ENCODE measurements at regions not wholly inside any gene's neighbourhood (a gene's known extent, or its start where the extent isn't known, plus 50 kb on each side); places are given as distances from the start of the nearest gene placed in this dataset.
"Not testable (repeated sequence)": the region's sequence is repeated elsewhere in the genome, so short reads cannot be mapped to it uniquely, and the experiment has no call there.

- DNase-seq; in situ Hi-C loops (cut with MboI; ENCODE audit: low pct_unique_long_range_greater_than_20kb, low sequenced_read_pairs): not testable (repeated sequence)
These were observed 4545.7 kb upstream of the TPTE start for GRCh38 chr21:5975719-5976118.

- DNase-seq; in situ Hi-C loops (cut with MboI; ENCODE audit: low pct_unique_long_range_greater_than_20kb, low sequenced_read_pairs): not testable (repeated sequence)
These were observed 4523.8 kb upstream of the TPTE start for GRCh38 chr21:5997586-5997985.

DNA sequence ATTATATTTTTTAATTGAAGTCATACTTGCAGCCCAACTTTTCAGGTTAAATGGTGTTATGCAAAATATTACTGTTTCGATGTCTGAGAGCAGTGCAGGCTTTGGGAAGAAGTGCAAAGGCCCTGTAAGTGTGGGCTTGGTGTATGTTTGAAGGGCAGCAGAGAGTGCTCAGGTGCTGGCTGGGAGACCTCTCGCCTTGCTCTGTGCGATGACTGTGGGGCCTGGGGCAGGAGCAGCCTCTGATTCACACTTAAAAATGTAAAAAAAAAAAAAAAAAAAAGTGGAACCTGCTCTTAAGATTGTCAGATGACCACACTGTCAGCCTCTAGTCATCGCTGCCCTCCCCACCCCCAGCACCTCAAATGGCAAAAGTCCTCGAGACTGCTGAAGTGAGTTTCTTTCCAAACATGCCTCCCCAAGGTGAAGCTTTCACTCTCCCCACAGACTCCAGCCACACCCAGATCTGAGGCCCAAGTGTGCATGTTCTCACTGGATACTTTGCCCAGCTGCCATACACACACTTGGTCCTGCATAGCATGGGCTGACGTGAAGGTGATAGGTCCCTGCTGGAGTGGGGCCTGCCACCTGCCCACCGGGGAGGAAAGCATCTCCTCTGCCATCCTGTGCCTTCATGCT, 4505.8 kb upstream of the TPTE start:
- in situ Hi-C loops (cut with MboI; ENCODE audit: low pct_unique_long_range_greater_than_20kb, low sequenced_read_pairs); DNase-seq: not testable (repeated sequence)

DNA sequence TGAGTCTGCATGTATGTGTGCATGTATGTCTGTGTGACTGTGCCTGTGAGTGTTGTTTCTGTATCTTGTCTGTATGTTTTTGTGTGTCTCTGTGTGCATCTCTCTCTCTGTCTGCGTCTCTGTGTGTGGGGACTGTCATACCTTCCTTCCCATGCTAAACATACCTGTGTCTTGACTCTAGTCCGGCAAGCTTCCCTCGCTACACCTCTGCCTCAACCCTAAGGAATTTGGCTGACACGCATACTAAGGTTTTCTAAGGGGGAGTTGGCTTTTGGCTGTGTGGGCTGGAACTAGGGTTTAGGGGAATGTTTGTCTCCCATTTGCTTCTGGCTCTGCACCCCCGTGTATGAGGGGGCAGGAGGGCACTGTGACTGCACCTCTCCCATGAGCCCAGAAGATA, 4500.9 kb upstream of the TPTE start:
- in situ Hi-C loops (cut with MboI; ENCODE audit: low pct_unique_long_range_greater_than_20kb, low sequenced_read_pairs); DNase-seq: not testable (repeated sequence)

DNA sequence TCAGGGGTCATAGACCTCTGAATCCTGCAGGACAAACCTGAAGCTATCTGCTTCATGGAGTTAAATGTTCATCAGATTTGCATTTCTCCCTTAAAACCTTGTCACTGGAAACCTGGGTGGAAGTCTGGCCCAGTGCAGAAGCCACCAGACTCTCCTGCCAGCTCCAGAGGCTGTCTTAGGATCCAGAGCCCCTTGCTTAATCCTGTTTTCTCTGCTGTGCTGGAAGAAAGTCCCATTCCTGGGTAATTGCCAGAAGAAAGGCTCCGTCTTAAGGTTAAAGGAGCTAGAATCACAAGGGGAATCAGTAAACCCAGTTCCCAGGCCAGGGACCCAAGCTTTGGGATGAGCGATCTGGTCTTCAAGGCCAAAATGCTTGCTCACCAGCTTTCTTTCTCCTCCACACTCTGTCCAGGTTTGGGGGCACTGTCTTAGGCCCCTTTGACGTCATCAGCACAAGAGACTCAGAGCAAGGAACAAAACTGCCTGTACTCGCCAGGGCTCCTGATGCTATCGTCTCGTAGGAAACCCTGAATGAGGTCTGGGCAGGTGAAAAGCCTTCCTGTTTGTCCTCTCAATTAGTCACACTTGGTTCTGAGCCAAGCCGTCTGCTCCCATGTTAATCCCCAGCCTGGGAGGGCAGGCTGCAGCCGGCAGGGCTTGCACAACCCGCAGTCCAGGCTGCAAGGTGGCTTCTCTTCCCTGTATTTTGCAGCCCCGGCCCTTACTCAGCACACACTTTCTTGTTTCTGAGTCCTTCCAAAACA, 4500.2 kb upstream of the TPTE start:
- DNase-seq; in situ Hi-C loops (cut with MboI; ENCODE audit: low pct_unique_long_range_greater_than_20kb, low sequenced_read_pairs): not testable (repeated sequence)

- DNase-seq; in situ Hi-C loops (cut with MboI; ENCODE audit: low pct_unique_long_range_greater_than_20kb, low sequenced_read_pairs): not testable (repeated sequence)
These were observed 4499.6 kb upstream of the TPTE start for GRCh38 chr21:6021717-6022270.

- in situ Hi-C loops (cut with MboI; ENCODE audit: low pct_unique_long_range_greater_than_20kb, low sequenced_read_pairs); DNase-seq: not testable (repeated sequence)
These were observed 4498.1 kb upstream of the TPTE start for GRCh38 chr21:6023331-6023730.

DNA sequence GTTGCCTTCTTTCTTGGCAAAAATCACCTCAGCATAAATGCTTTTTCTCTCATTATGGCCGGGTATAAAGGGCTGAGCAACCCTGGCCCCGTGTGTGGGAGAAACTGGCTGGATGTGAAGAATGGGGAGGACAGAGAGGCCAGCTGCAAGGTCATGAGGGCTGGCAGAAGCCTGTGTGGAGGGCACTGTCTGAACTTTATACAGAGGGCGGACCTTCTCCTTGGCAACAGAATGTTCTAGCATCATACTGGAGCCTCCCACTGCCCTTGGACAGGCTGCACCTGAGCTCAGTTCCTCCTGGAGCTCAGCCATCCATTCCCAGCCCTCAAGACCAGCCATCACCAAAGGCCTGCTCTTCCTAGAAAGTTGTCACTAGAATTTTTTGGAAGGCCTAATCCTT, 4496.2 kb upstream of the TPTE start:
- in situ Hi-C loops (cut with MboI; ENCODE audit: low pct_unique_long_range_greater_than_20kb, low sequenced_read_pairs); DNase-seq: not testable (repeated sequence)

DNA sequence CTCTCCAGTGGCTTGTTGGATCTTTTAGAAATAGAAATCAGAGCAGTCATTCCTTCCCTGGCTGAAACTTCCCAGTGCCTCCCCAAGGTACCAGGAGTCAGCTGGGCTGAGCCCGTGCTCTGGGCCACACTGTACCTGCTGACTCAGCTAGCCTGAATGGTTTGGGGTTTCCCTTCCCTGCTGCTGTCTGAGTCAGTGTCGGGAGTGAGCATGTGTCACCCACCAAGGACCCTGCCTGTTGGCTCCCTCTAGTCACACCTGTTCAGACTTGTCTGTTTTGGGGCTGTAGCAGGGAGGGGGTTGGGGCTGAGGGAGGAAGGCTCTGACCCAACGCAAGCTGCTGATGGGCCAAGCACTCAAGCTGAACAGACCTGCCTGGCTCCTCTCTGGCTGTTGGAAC, 4493.9 kb upstream of the TPTE start:
- DNase-seq; in situ Hi-C loops (cut with MboI; ENCODE audit: low pct_unique_long_range_greater_than_20kb, low sequenced_read_pairs): not testable (repeated sequence)

DNA sequence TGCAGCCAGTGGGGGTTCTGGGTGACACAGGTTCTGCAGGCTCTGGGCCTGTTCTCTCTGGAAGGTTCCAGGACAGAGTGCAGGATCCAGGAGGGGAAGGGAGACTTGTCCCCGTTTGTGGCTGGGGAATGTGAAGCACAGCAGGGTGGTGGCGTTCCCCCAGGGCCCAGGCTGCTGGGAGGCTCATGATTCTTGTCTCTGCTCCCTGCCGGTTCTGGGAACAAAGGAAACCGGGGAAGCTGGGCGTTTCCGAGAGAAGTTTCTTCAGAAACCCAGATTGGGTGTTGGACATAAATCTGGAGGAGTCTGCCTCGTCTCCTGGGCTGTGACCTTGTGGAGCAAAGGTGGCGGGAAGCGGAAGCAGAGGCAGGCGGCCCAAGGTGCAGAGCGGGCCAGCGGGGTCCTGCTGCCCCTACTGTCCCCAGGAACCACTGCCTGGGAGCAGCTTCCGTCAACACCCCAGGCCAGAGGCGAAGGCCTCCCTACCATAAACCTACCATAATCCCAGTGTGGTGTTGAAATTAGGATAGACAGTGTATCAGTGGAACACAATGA, 4487.2 kb upstream of the TPTE start:
- in situ Hi-C loops (cut with MboI; ENCODE audit: low pct_unique_long_range_greater_than_20kb, low sequenced_read_pairs); DNase-seq: not testable (repeated sequence)

DNA sequence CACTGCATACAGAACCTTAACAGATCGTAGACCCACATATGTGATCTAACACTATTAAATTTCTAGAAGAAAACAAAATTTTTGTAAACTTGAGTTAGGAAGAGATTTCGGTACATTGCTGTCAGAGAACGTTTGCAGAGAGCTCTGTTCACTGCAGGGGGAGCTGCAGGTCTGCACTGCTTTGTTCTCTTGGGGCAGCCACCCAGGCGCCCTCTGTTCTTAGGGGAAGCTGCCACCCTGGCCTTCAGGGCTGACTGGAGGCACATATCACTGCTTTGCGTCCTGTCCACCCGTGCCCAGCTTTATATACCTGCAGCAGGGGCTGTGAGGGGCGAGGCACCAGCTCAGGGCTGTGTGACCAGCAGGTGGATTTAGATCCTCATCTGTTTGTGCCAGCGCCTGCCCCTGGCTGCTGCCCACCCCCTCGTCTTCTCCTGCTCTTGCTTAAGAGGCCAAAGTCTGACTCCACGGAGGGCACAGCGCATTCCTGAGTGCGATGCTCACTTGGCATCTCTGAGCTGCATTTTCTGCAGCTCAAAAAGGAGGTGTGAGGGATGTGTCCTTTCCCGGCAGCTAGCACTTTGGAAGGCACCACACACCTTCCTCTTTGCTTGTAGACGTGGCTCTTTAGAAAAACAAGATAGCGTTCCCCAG, 4486.4 kb upstream of the TPTE start:
- in situ Hi-C loops (cut with MboI; ENCODE audit: low pct_unique_long_range_greater_than_20kb, low sequenced_read_pairs); DNase-seq: not testable (repeated sequence)

DNA sequence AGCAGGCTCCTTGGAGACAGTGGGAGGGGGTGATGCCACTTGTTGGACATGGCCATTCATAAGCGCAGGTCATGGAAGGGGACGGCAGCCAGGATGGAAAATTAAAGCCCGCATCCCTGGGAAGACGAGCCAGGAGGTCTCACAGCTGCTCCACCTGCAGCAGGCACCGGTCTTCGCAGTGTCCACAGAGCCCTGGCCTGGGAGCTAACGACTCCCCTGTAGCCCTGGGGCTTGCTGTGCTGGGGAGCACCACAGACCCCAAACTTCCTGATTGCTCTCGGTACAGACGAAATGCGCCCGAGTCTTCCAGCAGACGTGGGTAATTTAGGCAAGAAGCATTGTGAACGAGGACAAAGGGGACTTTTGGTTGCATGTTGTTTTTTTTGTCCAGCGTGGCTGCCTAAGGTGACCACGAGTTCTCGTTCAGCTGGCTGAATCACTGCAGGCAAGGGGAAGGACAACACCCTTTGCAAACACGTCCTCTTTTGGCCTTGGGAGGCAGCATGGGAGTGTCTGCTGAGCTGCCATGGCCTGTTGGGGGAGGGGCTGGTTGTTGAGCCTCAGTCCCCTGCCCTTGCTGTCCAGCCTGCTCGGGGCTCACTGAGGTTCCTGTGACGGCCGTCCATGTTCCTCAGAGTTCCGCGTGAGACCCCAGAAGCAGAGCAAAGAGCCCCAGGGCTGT, 4485.8 kb upstream of the TPTE start:
- in situ Hi-C loops (cut with MboI; ENCODE audit: low pct_unique_long_range_greater_than_20kb, low sequenced_read_pairs); DNase-seq: not testable (repeated sequence)

DNA sequence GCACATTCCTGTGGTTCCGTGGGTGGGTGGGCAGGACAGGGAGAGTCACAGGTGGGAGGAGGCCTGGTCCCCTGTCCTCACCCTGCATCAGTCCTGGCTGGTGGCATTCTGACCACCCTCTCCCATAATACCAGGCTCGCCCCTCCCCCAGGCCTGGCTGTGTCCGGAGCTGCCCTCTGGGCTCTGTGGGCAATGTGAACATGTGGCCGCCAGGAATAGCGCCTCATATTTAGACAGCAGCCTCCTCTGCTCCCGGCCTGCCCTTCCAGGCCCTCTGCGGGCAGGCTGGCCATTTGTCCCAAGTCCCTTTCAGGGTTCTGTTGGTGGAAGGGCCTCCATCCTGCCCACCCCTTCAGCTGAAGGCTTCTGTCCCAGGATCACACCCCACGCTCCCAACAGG, 4482.2 kb upstream of the TPTE start:
- DNase-seq; in situ Hi-C loops (cut with MboI; ENCODE audit: low pct_unique_long_range_greater_than_20kb, low sequenced_read_pairs): not testable (repeated sequence)

- DNase-seq; in situ Hi-C loops (cut with MboI; ENCODE audit: low pct_unique_long_range_greater_than_20kb, low sequenced_read_pairs): not testable (repeated sequence)
These were observed 4481.3 kb upstream of the TPTE start for GRCh38 chr21:6040095-6040494.

DNA sequence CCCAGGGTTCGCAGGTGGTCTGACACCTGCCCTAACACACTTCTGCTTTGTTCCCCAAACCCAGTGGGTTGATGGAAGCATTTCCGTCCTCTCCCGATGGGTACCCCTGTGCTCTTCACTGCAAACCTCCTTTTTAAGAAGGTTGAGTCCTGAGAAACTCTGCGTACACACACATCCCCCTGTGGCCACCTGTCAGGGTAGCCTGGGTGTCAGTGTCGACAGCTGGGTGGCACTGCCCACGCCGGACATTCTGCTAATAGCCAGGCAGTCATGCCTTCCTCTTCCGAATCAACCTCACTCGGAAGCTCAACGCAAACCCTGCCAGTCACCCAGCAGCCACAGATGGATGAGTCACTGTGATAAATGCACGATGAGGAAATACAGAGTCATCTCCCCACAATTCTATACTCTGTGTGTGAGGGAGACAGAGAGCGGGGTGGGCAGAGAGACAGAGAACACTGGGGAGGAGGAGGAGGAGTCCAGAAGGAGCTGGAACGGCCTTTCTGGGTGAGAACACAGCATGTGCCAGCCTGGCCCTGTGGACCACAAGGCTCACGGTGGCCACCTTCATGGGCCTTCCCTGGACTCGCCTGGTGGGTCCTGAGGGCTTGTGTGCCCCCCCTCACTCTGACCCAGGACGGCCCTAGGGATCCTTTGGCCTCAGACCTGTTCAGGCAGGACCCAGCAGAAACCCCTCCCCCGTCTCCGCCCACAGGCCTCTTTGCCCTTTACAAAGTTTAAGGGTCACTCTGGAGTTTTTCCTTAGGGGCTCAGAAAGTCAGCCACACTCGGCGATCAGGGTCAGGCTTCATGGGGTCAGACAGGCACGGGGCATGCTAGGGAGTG, 4477.7 kb upstream of the TPTE start:
- in situ Hi-C loops (cut with MboI; ENCODE audit: low pct_unique_long_range_greater_than_20kb, low sequenced_read_pairs); DNase-seq: not testable (repeated sequence)

GRCh38 chr21:6044695-6045094, 4476.7 kb upstream of the TPTE start:
- in situ Hi-C loops (cut with MboI; ENCODE audit: low pct_unique_long_range_greater_than_20kb, low sequenced_read_pairs); DNase-seq: not testable (repeated sequence)

GRCh38 chr21:6049930-6050329, 4471.5 kb upstream of the TPTE start:
- in situ Hi-C loops (cut with MboI; ENCODE audit: low pct_unique_long_range_greater_than_20kb, low sequenced_read_pairs) = not testable (repeated sequence)

DNA sequence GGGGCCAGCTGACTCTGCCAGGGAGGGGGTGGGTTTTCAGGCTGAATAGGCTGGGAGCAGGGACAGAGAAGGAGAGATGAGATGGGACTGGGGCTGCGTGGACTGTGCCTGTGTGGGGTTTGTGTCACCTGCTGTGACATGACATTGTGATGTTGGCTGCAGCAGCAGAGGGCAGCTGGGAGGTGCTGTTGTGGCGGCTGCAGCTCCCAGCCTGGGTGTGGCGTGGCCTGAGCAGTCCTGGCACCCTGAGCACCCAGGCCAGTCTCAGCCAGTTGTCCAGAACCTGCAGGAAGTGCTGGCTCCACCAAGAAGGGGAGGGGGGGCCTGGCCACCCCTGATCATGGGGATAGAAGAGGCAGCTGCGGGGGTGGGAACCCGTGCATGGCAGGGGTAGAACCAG, 4469.3 kb upstream of the TPTE start:
- in situ Hi-C loops (cut with MboI; ENCODE audit: low pct_unique_long_range_greater_than_20kb, low sequenced_read_pairs); DNase-seq: not testable (repeated sequence)

More at GRCh38 chr21:6049930-6050329, 4471.5 kb upstream of the TPTE start:
- not testable (repeated sequence) for DNase-seq

Measured in KBM-7 (cell line).